NCI-H1436 treated with DMSO at 0.1 percent for 48 hours (cell line): ENCODE measurements at regions not wholly inside any gene's neighbourhood (a gene's known extent, or its start where the extent isn't known, plus 50 kb on each side); places are given as distances from the start of the nearest gene placed in this dataset.

ENCODE experiments used
- DNase-seq: peaks from one replicate; lab custom pipeline; 2025; lab: John Stamatoyannopoulos, UW

GRCh38 chr1:200354243-200354642, 55.6 kb downstream of the ZNF281 start:
- DNase-seq = no peak

GRCh38 chr1:200353232-200353631, 56.6 kb downstream of the ZNF281 start:
- no peak for DNase-seq

GRCh38 chr1:200351826-200352549, 57.8 kb downstream of the ZNF281 start:
- DNase-seq = no peak

- no peak for DNase-seq
These were observed 58.4 kb downstream of the ZNF281 start for GRCh38 chr1:200351425-200351824.

GRCh38 chr1:200346700-200347099, 63.1 kb downstream of the ZNF281 start:
- DNase-seq = no peak

- DNase-seq = no peak
These were observed 64.3 kb downstream of the ZNF281 start for GRCh38 chr1:200345520-200345919.

GRCh38 chr1:200343874-200344273, 66.0 kb downstream of the ZNF281 start:
- no peak for DNase-seq

- DNase-seq = no peak
These were observed 67.1 kb downstream of the ZNF281 start for GRCh38 chr1:200342511-200343311.

GRCh38 chr1:200338451-200338850, 71.4 kb downstream of the ZNF281 start:
- DNase-seq = no peak

GRCh38 chr1:200337831-200338230, 72.0 kb downstream of the ZNF281 start:
- DNase-seq = no peak

- DNase-seq = no peak
These were observed 72.4 kb downstream of the ZNF281 start for GRCh38 chr1:200337410-200337809.

GRCh38 chr1:200336901-200337391, 72.9 kb downstream of the ZNF281 start:
- DNase-seq = no peak

GRCh38 chr1:200336101-200336845, 73.6 kb downstream of the ZNF281 start:
- DNase-seq = no peak

- no peak for DNase-seq
These were observed 75.1 kb downstream of the ZNF281 start for GRCh38 chr1:200334661-200335256.

- no peak for DNase-seq
These were observed 76.5 kb downstream of the ZNF281 start for GRCh38 chr1:200333329-200333728.

GRCh38 chr1:200332716-200333115, 77.1 kb downstream of the ZNF281 start:
- DNase-seq = no peak

- DNase-seq = no peak
These were observed 79.0 kb downstream of the ZNF281 start for GRCh38 chr1:200330741-200331428.

GRCh38 chr1:200329208-200329882, 80.5 kb downstream of the ZNF281 start:
- DNase-seq = no peak

- no peak for DNase-seq
These were observed 81.5 kb downstream of the ZNF281 start for GRCh38 chr1:200328379-200328778.

- no peak for DNase-seq
These were observed 85.9 kb downstream of the ZNF281 start for GRCh38 chr1:200323856-200324400.

- no peak for DNase-seq
These were observed 90.7 kb downstream of the ZNF281 start for GRCh38 chr1:200319148-200319547.
